ENCODE measurements at regions not wholly inside any gene's neighbourhood (a gene's known extent, or its start where the extent isn't known, plus 50 kb on each side); places are given as distances from the start of the nearest gene placed in this dataset.

DNA sequence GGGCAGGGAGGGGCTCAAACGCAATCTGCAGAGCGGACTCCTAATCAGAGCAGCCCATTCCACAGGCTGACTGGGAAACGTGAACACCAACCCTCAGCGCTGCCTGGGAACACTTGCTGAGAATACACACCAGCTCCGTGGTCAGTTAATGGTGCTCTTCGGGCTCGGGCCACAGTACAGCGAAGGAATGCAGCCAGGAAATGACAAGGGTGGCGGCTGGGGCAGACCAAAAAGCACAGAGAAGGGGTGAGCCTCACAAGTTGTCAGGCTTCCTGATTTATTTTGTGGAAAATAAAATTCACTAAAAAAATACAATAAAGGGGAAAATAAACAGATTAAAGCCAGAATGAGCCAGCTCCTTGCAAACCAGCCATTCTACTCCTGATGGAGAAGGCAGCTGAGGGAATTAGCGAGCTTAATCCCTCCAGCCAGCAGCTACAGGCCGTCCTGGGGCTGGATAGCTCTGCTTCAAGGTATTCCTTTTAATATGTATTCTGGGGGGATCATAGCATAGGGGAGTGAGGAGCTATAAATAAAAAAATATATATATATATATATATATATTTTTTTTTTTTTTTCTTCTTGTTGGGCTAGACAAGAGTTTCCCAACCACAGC is 165.5 kb upstream of the NTM start:
- no peak for TF ChIP-seq CTCF (IDR thresholded peaks at IDR 0.05; ENCODE audit: borderline replicate concordance, extremely low read depth, low read length, poor library complexity, severe bottlenecking)
- no peak for TF ChIP-seq EZH2 (IDR thresholded peaks at IDR 0.05; ENCODE audit: borderline replicate concordance, low read depth, low read length, severe bottlenecking)
